ENCODE measurements at regions not wholly inside any gene's neighbourhood (a gene's known extent, or its start where the extent isn't known, plus 50 kb on each side); places are given as distances from the start of the nearest gene placed in this dataset.

DNA sequence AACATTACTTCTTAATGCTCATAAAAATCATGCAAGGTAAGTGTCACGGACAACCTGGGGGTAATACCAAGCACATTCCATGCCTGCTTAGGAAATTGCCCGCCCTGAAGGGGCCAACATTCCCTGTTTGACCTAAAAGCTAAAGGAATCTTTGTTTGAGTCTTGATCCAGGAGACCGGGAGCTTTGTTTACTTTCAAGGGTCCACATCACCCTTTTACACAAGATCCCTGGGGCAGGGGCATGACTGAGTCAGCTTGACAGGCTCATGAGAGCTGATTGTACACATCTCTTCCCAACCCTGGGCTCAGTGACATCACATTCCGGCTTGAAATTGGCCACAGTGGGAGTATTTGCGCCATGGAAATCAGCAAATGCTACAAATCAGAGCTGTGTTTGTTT lies 248.1 kb upstream of the HABP2 start:
- in situ Hi-C loops (cut with MboI) (no loop called here), intact Hi-C loops (cut with micrococcal nuclease) (no loop called here)
- no TSS peak for BruUV-seq (replicated peaks)
- Histone ChIP-seq H3K4me2 (ENCODE audit: insufficient read depth, low read length) (no peak overlapping the region), H3K79me2 (ENCODE audit: control insufficient read depth, insufficient read depth, low read length) (no peaks in the 10 kb centered on the region), H3K9me1 (ENCODE audit: control insufficient read depth, insufficient read depth, low read length) (no peaks in the 10 kb centered on the region), H3K27me3 (ENCODE audit: control insufficient read depth in 2 of 2, insufficient read depth in 2 of 2, low read length in 2 of 2) (peaks cover 0 to 19% of the 10 kb centered on the region in 2 experiments; a peak in 2 of 5 replicates), H3K9ac (ENCODE audit: insufficient read depth in 1 of 2, low read depth in 2 of 2, low read length in 2 of 2) (no peak overlapping the region), H3K36me3 (ENCODE audit: control insufficient read depth, insufficient read depth, low read length) (no peaks in the 10 kb centered on the region), H3K4me3 (no peak overlapping the region), H4K20me1 (replicated peaks; ENCODE audit: control insufficient read depth, insufficient read depth, low read length) (no peaks in the 10 kb centered on the region), H3K9me3 (replicated peaks; ENCODE audit: control insufficient read depth, insufficient read depth, low read depth, low read length) (no peaks in the 10 kb centered on the region), H2AFZ (ENCODE audit: low read depth, low read length) (no peak overlapping the region), H3K27ac (ENCODE audit: extremely low read depth, low read depth, low read length) (no peak overlapping the region), H3K4me1 (replicated peaks in 1 of 2; ENCODE audit: control insufficient read depth in 2 of 2, insufficient read depth in 2 of 2, low read length in 2 of 2) (no peaks in the 10 kb centered on the region)
- DNase-seq (ENCODE audit: extremely low read depth in 1 of 4, low spot score in 3 of 4): no peak
- POLR2A ChIA-PET: no interaction called here
- FAIRE-seq: no peak
- 0% methylated on average over 5 of the region's 5 CpGs for WGBS (ENCODE audit: insufficient coverage, low coverage, missing lambda C conversion rate)
- no peak for ATAC-seq
- CTCF ChIA-PET (ENCODE audit: low intra/inter-chr PET ratio): no interaction called here
- TF ChIP-seq MCM5 (IDR thresholded peaks at IDR 0.05; ENCODE audit: low read depth): no peak
- TF ChIP-seq, protein P1, sequence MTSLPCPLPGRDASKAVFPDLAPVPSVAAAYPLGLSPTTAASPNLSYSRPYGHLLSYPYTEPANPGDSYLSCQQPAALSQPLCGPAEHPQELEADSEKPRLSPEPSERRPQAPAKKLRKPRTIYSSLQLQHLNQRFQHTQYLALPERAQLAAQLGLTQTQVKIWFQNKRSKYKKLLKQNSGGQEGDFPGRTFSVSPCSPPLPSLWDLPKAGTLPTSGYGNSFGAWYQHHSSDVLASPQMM (CRISPR knock-in tag; IDR thresholded peaks at IDR 0.05): no peak
- TF ChIP-seq KAT8 (IDR thresholded peaks at IDR 0.05; ENCODE audit: low read depth): no peak
- TF ChIP-seq SIRT6 (IDR thresholded peaks at IDR 0.05; ENCODE audit: low read depth, low read length): no peak
- no peak for TF ChIP-seq MIER1 (IDR thresholded peaks at IDR 0.05; ENCODE audit: low read depth)
- TF ChIP-seq RBFOX2 (IDR thresholded peaks at IDR 0.05; ENCODE audit: low read depth, low read length): no peak
- TF ChIP-seq SAFB (IDR thresholded peaks at IDR 0.05; ENCODE audit: borderline replicate concordance, low read depth, low read length): no peak
- no peak for TF ChIP-seq PHF20 (IDR thresholded peaks at IDR 0.05; ENCODE audit: partially characterized antibody)
- TF ChIP-seq, protein P2, sequence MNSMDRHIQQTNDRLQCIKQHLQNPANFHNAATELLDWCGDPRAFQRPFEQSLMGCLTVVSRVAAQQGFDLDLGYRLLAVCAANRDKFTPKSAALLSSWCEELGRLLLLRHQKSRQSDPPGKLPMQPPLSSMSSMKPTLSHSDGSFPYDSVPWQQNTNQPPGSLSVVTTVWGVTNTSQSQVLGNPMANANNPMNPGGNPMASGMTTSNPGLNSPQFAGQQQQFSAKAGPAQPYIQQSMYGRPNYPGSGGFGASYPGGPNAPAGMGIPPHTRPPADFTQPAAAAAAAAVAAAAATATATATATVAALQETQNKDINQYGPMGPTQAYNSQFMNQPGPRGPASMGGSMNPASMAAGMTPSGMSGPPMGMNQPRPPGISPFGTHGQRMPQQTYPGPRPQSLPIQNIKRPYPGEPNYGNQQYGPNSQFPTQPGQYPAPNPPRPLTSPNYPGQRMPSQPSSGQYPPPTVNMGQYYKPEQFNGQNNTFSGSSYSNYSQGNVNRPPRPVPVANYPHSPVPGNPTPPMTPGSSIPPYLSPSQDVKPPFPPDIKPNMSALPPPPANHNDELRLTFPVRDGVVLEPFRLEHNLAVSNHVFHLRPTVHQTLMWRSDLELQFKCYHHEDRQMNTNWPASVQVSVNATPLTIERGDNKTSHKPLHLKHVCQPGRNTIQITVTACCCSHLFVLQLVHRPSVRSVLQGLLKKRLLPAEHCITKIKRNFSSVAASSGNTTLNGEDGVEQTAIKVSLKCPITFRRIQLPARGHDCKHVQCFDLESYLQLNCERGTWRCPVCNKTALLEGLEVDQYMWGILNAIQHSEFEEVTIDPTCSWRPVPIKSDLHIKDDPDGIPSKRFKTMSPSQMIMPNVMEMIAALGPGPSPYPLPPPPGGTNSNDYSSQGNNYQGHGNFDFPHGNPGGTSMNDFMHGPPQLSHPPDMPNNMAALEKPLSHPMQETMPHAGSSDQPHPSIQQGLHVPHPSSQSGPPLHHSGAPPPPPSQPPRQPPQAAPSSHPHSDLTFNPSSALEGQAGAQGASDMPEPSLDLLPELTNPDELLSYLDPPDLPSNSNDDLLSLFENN (IDR thresholded peaks at IDR 0.05; ENCODE audit: low read depth in 2 of 2, low read length in 2 of 2): no peak
- TF ChIP-seq THAP12 (CRISPR knock-in tag; IDR thresholded peaks at IDR 0.05): no peak
- TF ChIP-seq ZNF140 (CRISPR knock-in tag; IDR thresholded peaks at IDR 0.05): no peak
- no peak for TF ChIP-seq HNRNPH1 (optimal IDR thresholded peaks at IDR 0.05; ENCODE audit: low read depth, low read length)
- no peak for TF ChIP-seq ZNF444 (CRISPR knock-in tag; IDR thresholded peaks at IDR 0.05)
- TF ChIP-seq NFE2 (IDR thresholded peaks at IDR 0.05; ENCODE audit: low read depth): no peak
- no peak for TF ChIP-seq SETDB1 (IDR thresholded peaks at IDR 0.05; ENCODE audit: low read length)
- no peak for TF ChIP-seq ARID1B (IDR thresholded peaks at IDR 0.05)

All from K562 (cell line).